Stimulated activated naive CD8-positive, alpha-beta T cell treated with anti-CD3 and anti-CD28 coated beads, Interleukin-15, amount 100 ng/mL, for 72 hours (primary cell): ENCODE measurements at regions not wholly inside any gene's neighbourhood (a gene's known extent, or its start where the extent isn't known, plus 50 kb on each side); places are given as distances from the start of the nearest gene placed in this dataset.
"Not testable (repeated sequence)": the region's sequence is repeated elsewhere in the genome, so short reads cannot be mapped to it uniquely, and the experiment has no call there.

Experiments
- ATAC-seq: fragments of 150-1000 bp; cut with Tn5 transposase; 2 replicates; pipeline ENCODE4 v1.10.0; 2021; ENCODE audit warnings: mild to moderate bottlenecking, moderate library complexity
- DNase-seq, 2 donors: peaks; one replicate each; pipeline ENCODE4 v3.0.0; 2021 to 2022
- H3K27ac Mint-ChIP-seq, 2 donors: one replicate each; pipeline ENCODE4 v1.8.0; 2022; ENCODE audit warnings: mild to moderate bottlenecking in 2 of 2, mixed read lengths in 2 of 2, moderate library complexity in 2 of 2
- H3K27me3 Mint-ChIP-seq: one replicate; pipeline ENCODE4 v1.8.0; 2022; ENCODE audit warnings: mixed read lengths
- H3K4me1 Mint-ChIP-seq: one replicate; pipeline ENCODE4 v1.8.0; 2022; ENCODE audit warnings: mild to moderate bottlenecking, mixed read lengths
- H3K4me3 Mint-ChIP-seq, 2 donors: one replicate each; pipeline ENCODE4 v1.8.0; 2022; ENCODE audit warnings: mild to moderate bottlenecking in 2 of 2, mixed read lengths in 2 of 2, moderate library complexity in 1 of 2
- H3K9me3 Mint-ChIP-seq, 2 donors: one replicate each; pipeline ENCODE4 v1.8.0; 2022; ENCODE audit warnings: mixed read lengths in 2 of 2

- no peaks in the 10 kb centered on the region for H3K27me3 Mint-ChIP-seq
- no peaks in the 10 kb centered on the region for H3K9me3 Mint-ChIP-seq
- DNase-seq (no peak), ATAC-seq (no peak)
- no peak overlapping the region for H3K4me3 Mint-ChIP-seq
- no peaks in the 10 kb centered on the region for H3K4me1 Mint-ChIP-seq
- H3K27ac Mint-ChIP-seq = no peak overlapping the region
These were observed 98.8 kb upstream of the MMADHC start for GRCh38 chr2:149686136-149687051.

GRCh38 chr2:149685401-149685800, 97.8 kb upstream of the MMADHC start:
- not testable (repeated sequence) for ATAC-seq, H3K4me3 Mint-ChIP-seq, H3K27me3 Mint-ChIP-seq, H3K4me1 Mint-ChIP-seq, H3K9me3 Mint-ChIP-seq, DNase-seq, H3K27ac Mint-ChIP-seq

GRCh38 chr2:149679286-149679685, 91.7 kb upstream of the MMADHC start:
- ATAC-seq (no peak), DNase-seq (no peak)
- Mint-ChIP-seq H3K27ac (no peak overlapping the region), H3K4me3 (no peak overlapping the region), H3K27me3 (no peaks in the 10 kb centered on the region), H3K4me1 (no peaks in the 10 kb centered on the region), H3K9me3 (peaks cover 4 to 12% of the 10 kb centered on the region in 2 donors)

- Mint-ChIP-seq H3K27me3 (no peaks in the 10 kb centered on the region), H3K4me3 (no peak overlapping the region), H3K27ac (no peak overlapping the region), H3K4me1 (no peaks in the 10 kb centered on the region), H3K9me3 (peaks cover 4 to 12% of the 10 kb centered on the region in 2 donors)
- DNase-seq (no peak), ATAC-seq (no peak)
These were observed 89.8 kb upstream of the MMADHC start for GRCh38 chr2:149677416-149677815.

- Mint-ChIP-seq H3K27me3 (no peaks in the 10 kb centered on the region), H3K9me3 (peaks cover 0 to under 1% of the 10 kb centered on the region in 2 donors), H3K27ac (no peak overlapping the region), H3K4me1 (no peaks in the 10 kb centered on the region), H3K4me3 (no peak overlapping the region)
- DNase-seq (no peak), ATAC-seq (no peak)
These were observed 82.5 kb upstream of the MMADHC start for GRCh38 chr2:149670086-149670485.

GRCh38 chr2:149666809-149667320, 79.3 kb upstream of the MMADHC start:
- H3K27me3 Mint-ChIP-seq = no peaks in the 10 kb centered on the region
- H3K4me1 Mint-ChIP-seq = no peaks in the 10 kb centered on the region
- ATAC-seq (no peak), DNase-seq (no peak)
- H3K9me3 Mint-ChIP-seq = peaks cover 5 to 7% of the 10 kb centered on the region in 2 donors
- no peak overlapping the region for H3K27ac Mint-ChIP-seq
- no peak overlapping the region for H3K4me3 Mint-ChIP-seq

- Mint-ChIP-seq H3K9me3 (peaks cover 5 to 7% of the 10 kb centered on the region in 2 donors), H3K4me3 (no peak overlapping the region), H3K4me1 (no peaks in the 10 kb centered on the region), H3K27me3 (no peaks in the 10 kb centered on the region), H3K27ac (no peak overlapping the region)
- DNase-seq (no peak), ATAC-seq (no peak)
These were observed 77.3 kb upstream of the MMADHC start for GRCh38 chr2:149664896-149665295.

- Mint-ChIP-seq H3K4me3 (no peak overlapping the region), H3K27ac (no peak overlapping the region), H3K9me3 (peaks cover 5 to 7% of the 10 kb centered on the region in 2 donors), H3K27me3 (no peaks in the 10 kb centered on the region), H3K4me1 (no peaks in the 10 kb centered on the region)
- DNase-seq (no peak), ATAC-seq (no peak)
These were observed 75.0 kb upstream of the MMADHC start for GRCh38 chr2:149662556-149662955.

- Mint-ChIP-seq H3K4me1 (no peaks in the 10 kb centered on the region), H3K27ac (no peak overlapping the region), H3K27me3 (no peaks in the 10 kb centered on the region), H3K9me3 (peaks cover 5 to 7% of the 10 kb centered on the region in 2 donors), H3K4me3 (no peak overlapping the region)
- no peak for DNase-seq
- ATAC-seq = no peak
These were observed 74.3 kb upstream of the MMADHC start for GRCh38 chr2:149661844-149662243.

- DNase-seq = no peak
- Mint-ChIP-seq H3K9me3 (no peaks in the 10 kb centered on the region), H3K27ac (no peak overlapping the region), H3K4me1 (no peaks in the 10 kb centered on the region), H3K4me3 (no peak overlapping the region), H3K27me3 (peaks cover 11% of the 10 kb centered on the region)
- ATAC-seq = no peak
These were observed 71.0 kb upstream of the MMADHC start for GRCh38 chr2:149658553-149658952.

- H3K4me3 Mint-ChIP-seq = no peak overlapping the region
- DNase-seq (no peak), ATAC-seq (no peak)
- peaks cover 11% of the 10 kb centered on the region for H3K27me3 Mint-ChIP-seq
- H3K27ac Mint-ChIP-seq = no peak overlapping the region
- H3K4me1 Mint-ChIP-seq = no peaks in the 10 kb centered on the region
- H3K9me3 Mint-ChIP-seq = no peaks in the 10 kb centered on the region
These were observed 69.9 kb upstream of the MMADHC start for GRCh38 chr2:149657401-149658040.

- Mint-ChIP-seq H3K4me1 (no peaks in the 10 kb centered on the region), H3K27me3 (peaks cover 11% of the 10 kb centered on the region), H3K27ac (no peak overlapping the region), H3K4me3 (no peak overlapping the region), H3K9me3 (no peaks in the 10 kb centered on the region)
- no peak for DNase-seq
- ATAC-seq = no peak
These were observed 69.4 kb upstream of the MMADHC start for GRCh38 chr2:149656996-149657395.

GRCh38 chr2:149653831-149654445, 66.4 kb upstream of the MMADHC start:
- no peak overlapping the region for H3K27ac Mint-ChIP-seq
- no peaks in the 10 kb centered on the region for H3K9me3 Mint-ChIP-seq
- no peak for DNase-seq

GRCh38 chr2:149652926-149653325, 65.4 kb upstream of the MMADHC start:
- ATAC-seq = no peak
- H3K9me3 Mint-ChIP-seq = no peaks in the 10 kb centered on the region
- H3K27ac Mint-ChIP-seq = no peak overlapping the region
- peaks cover 22% of the 10 kb centered on the region for H3K27me3 Mint-ChIP-seq
- no peak overlapping the region for H3K4me3 Mint-ChIP-seq
- no peaks in the 10 kb centered on the region for H3K4me1 Mint-ChIP-seq
- DNase-seq = no peak

More at GRCh38 chr2:149653831-149654445, 66.4 kb upstream of the MMADHC start:
- ATAC-seq = no peak
- H3K27me3 Mint-ChIP-seq = peaks cover 12% of the 10 kb centered on the region
- no peaks in the 10 kb centered on the region for H3K4me1 Mint-ChIP-seq
- H3K4me3 Mint-ChIP-seq = no peak overlapping the region

- no peak overlapping the region for H3K4me3 Mint-ChIP-seq
- no peak overlapping the region for H3K27ac Mint-ChIP-seq
- no peak for DNase-seq
- ATAC-seq = no peak
- H3K9me3 Mint-ChIP-seq = no peaks in the 10 kb centered on the region
- no peaks in the 10 kb centered on the region for H3K4me1 Mint-ChIP-seq
- peaks cover 25% of the 10 kb centered on the region for H3K27me3 Mint-ChIP-seq
These were observed 65.0 kb upstream of the MMADHC start for GRCh38 chr2:149652526-149652925.

GRCh38 chr2:149651229-149651628, 63.7 kb upstream of the MMADHC start:
- Mint-ChIP-seq H3K27ac (no peak overlapping the region), H3K4me1 (no peaks in the 10 kb centered on the region), H3K27me3 (peaks cover 33% of the 10 kb centered on the region), H3K9me3 (no peaks in the 10 kb centered on the region), H3K4me3 (no peak overlapping the region)
- ATAC-seq (no peak), DNase-seq (no peak)
